ENCODE measurements at regions not wholly inside any gene's neighbourhood (a gene's known extent, or its start where the extent isn't known, plus 50 kb on each side); places are given as distances from the start of the nearest gene placed in this dataset.

DNA sequence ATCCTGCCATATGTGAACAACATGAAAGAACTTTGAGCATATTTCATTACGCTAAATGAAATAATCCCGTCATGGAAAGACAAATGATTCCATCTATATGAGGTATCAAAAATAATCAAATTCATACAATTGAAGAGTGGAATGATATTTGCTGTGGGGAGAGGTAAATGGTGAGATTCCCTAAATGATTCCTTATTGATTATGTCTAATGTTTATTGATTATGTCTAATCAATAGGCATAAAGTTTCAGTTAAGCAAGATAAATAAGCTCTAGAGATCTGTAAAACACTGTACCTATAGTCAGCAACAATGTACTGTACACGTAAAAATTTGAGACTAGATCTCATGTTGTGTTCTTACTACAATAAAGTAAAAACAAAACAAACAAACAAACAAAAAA, 85.4 kb upstream of the MEGF10 start:
- no peak overlapping the region for H3K4me3 ChIP-seq
- H3K27ac ChIP-seq: no peak overlapping the region
- WGBS, 5 donors: 89 to 93% (median 90%) methylated on average over 3 of the region's 3 CpGs
- intact Hi-C loops (cut with DNase I; ENCODE audit: low total_unique reads): no loop called here
- H3K27me3 ChIP-seq (replicated peaks in 1 of 7): peaks cover 0 to 3% (median 0%) of the 10 kb centered on the region in 7 donors
- no peaks in the 10 kb centered on the region for H3K36me3 ChIP-seq
- no peaks in the 10 kb centered on the region for H3K4me1 ChIP-seq
- no peak for DNase-seq
- no peak for TF ChIP-seq POLR2A (IDR thresholded peaks at IDR 0.05)
- no peak for TF ChIP-seq POLR2AphosphoS5 (IDR thresholded peaks at IDR 0.05)
- TF ChIP-seq, protein P1, sequence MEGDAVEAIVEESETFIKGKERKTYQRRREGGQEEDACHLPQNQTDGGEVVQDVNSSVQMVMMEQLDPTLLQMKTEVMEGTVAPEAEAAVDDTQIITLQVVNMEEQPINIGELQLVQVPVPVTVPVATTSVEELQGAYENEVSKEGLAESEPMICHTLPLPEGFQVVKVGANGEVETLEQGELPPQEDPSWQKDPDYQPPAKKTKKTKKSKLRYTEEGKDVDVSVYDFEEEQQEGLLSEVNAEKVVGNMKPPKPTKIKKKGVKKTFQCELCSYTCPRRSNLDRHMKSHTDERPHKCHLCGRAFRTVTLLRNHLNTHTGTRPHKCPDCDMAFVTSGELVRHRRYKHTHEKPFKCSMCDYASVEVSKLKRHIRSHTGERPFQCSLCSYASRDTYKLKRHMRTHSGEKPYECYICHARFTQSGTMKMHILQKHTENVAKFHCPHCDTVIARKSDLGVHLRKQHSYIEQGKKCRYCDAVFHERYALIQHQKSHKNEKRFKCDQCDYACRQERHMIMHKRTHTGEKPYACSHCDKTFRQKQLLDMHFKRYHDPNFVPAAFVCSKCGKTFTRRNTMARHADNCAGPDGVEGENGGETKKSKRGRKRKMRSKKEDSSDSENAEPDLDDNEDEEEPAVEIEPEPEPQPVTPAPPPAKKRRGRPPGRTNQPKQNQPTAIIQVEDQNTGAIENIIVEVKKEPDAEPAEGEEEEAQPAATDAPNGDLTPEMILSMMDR (IDR thresholded peaks at IDR 0.05 in 8 of 11, conservative IDR thresholded peaks at IDR 0.05 in 3 of 11): no peak
- H3K9me3 ChIP-seq: peaks cover 0 to 13% (median 3%) of the 10 kb centered on the region in 8 donors

DNA sequence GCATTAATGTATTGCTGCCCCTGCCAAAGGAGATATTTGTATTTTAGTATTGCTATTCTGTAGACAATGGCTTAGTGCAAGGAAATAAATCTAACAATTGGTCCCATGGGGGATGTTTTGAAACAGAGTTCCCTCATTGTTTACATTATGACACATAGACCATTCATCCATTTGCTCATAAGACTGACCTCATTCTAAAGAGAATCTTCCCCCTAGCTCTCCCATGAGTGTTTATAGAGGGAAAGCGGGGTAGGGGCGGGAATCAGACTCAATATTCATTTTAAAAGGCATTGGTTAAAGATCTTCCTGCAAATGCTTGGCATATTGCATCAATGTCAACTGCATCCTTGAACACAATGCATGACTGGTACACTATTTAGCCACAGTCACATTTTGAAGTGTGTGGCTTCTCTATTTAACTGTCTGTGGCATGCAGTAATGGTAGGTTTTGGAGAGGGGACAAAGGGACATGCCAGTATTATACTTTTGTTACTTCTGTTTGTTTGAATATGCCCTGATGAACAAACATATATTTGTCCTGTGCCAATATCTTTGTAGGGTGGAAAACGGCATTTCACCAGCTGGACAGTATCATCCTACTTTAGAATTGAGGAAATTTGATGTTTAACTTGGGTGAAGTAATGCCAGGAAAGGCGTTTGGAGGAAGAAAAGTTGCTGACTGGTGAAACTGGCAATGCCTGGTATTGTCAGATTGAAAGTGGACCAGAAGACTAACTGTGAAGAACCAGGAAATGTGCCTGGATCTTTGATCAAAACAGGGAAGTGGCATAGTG, 84.1 kb upstream of the MEGF10 start:
- no peaks in the 10 kb centered on the region for H3K4me1 ChIP-seq
- 36 to 69% (median 64%) methylated on average over 4 of the region's 4 CpGs for WGBS, 5 donors
- peaks cover 0 to 3% (median 0%) of the 10 kb centered on the region in 7 donors for H3K27me3 ChIP-seq (replicated peaks in 1 of 7)
- no peaks in the 10 kb centered on the region for H3K36me3 ChIP-seq
- no peak for DNase-seq
- H3K27ac ChIP-seq: no peak overlapping the region
- intact Hi-C loops (cut with DNase I; ENCODE audit: low total_unique reads): no loop called here
- no peak for TF ChIP-seq POLR2A (IDR thresholded peaks at IDR 0.05)
- TF ChIP-seq, protein P1 (IDR thresholded peaks at IDR 0.05 in 8 of 11, conservative IDR thresholded peaks at IDR 0.05 in 3 of 11): no peak
- TF ChIP-seq POLR2AphosphoS5 (IDR thresholded peaks at IDR 0.05): no peak
- H3K4me3 ChIP-seq: no peak overlapping the region
- H3K9me3 ChIP-seq: peaks cover 0 to 9% (median under 1%) of the 10 kb centered on the region in 8 donors

DNA sequence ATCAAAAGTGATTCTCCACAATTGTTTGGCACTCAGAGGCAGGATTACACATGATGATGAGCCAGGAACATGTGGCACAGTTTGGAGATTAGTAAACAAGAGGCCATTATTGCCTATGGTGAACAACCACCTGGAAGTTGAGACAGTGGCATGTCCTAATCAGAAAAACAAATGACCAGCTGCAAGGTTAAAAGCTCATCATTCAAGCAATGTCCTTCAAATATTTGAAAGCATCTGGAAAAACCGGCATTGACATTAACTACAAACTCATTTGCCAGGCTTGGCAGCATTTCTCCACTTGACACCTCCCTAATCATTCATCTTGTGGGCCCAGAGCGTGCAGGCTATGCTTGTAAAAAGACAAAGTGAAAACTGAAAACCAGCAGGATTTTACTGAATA, 80.6 kb upstream of the MEGF10 start:
- H3K36me3 ChIP-seq: no peaks in the 10 kb centered on the region
- WGBS, 5 donors: 39 to 75% (median 61%) methylated on average over 2 of the region's 2 CpGs
- peaks cover 0 to 11% (median 0%) of the 10 kb centered on the region in 8 donors for H3K9me3 ChIP-seq
- H3K4me3 ChIP-seq: no peak overlapping the region
- no peak for TF ChIP-seq POLR2A (IDR thresholded peaks at IDR 0.05)
- TF ChIP-seq, protein P1 (IDR thresholded peaks at IDR 0.05 in 8 of 11, conservative IDR thresholded peaks at IDR 0.05 in 3 of 11): no peak
- TF ChIP-seq POLR2AphosphoS5 (IDR thresholded peaks at IDR 0.05): no peak
- H3K27ac ChIP-seq: no peak overlapping the region
- H3K4me1 ChIP-seq: no peaks in the 10 kb centered on the region
- no peak for DNase-seq
- intact Hi-C loops (cut with DNase I; ENCODE audit: low total_unique reads): no loop called here
- H3K27me3 ChIP-seq (replicated peaks in 1 of 7): no peaks in the 10 kb centered on the region

DNA sequence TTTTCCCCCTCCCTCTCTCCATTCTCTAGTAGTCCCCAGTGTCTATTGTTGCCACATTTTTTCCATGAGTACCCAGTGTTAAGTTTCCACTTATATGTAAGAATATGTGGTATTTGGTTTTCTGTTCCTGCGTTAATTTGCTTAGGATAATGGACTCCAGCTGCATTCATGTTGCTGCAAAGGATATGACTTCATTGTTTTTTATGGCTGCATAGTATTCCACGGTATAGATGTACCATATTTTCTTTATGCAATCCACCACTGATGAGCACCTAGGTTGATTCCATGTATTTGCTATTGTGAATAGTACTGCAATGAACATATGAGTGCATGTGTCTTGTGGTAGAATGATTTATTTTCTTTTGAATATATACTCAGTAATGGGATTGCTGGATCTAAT, 77.4 kb upstream of the MEGF10 start:
- 90 to 98% (median 93%) methylated on average over 2 of the region's 2 CpGs for WGBS, 5 donors
- intact Hi-C loops (cut with DNase I; ENCODE audit: low total_unique reads): no loop called here
- H3K4me3 ChIP-seq: no peak overlapping the region

More for the DNA sequence above, 77.4 kb upstream of the MEGF10 start:
- H3K4me1 ChIP-seq: no peaks in the 10 kb centered on the region
- peaks cover 0 to 4% (median 0%) of the 10 kb centered on the region in 7 donors for H3K27me3 ChIP-seq (replicated peaks in 1 of 7)
- no peak for DNase-seq
- peaks cover 0 to 11% (median 0%) of the 10 kb centered on the region in 8 donors for H3K9me3 ChIP-seq
- H3K27ac ChIP-seq: no peak overlapping the region
- TF ChIP-seq, protein P1 (IDR thresholded peaks at IDR 0.05 in 8 of 11, conservative IDR thresholded peaks at IDR 0.05 in 3 of 11): no peak
- TF ChIP-seq POLR2A (IDR thresholded peaks at IDR 0.05) (no peak), POLR2AphosphoS5 (IDR thresholded peaks at IDR 0.05) (no peak)
- H3K36me3 ChIP-seq: no peaks in the 10 kb centered on the region
